ENCODE measurements at regions not wholly inside any gene's neighbourhood (a gene's known extent, or its start where the extent isn't known, plus 50 kb on each side); places are given as distances from the start of the nearest gene placed in this dataset.
A peak's percentile ranks its signal among the peaks of the same experiment; 100 is the strongest.

GRCh38 chr10:62616885-62617590, 187.5 kb upstream of the ADO start:
- intact Hi-C loops (cut with DNase I; ENCODE audit: low total_unique reads) = no loop called here
- H3K4me3 ChIP-seq = no peak overlapping the region
- no peaks in the 10 kb centered on the region for H3K27me3 ChIP-seq
- DNase-seq = no peak
- no peak for ATAC-seq
- in situ Hi-C loops (cut with MboI; ENCODE audit: low sequenced_read_pairs in 4 of 4) = loop anchor here in 2 of 4 donors (10.0 to 25.0 kb wide), 3 partner anchors 208 to 470 kb away; no protein-coding TSS in a partner anchor
- H3K27ac ChIP-seq = no peak overlapping the region
- H3K9me3 ChIP-seq = no peaks in the 10 kb centered on the region
- TF ChIP-seq POLR2A (IDR thresholded peaks at IDR 0.05) = no peak
- TF ChIP-seq, protein P1, sequence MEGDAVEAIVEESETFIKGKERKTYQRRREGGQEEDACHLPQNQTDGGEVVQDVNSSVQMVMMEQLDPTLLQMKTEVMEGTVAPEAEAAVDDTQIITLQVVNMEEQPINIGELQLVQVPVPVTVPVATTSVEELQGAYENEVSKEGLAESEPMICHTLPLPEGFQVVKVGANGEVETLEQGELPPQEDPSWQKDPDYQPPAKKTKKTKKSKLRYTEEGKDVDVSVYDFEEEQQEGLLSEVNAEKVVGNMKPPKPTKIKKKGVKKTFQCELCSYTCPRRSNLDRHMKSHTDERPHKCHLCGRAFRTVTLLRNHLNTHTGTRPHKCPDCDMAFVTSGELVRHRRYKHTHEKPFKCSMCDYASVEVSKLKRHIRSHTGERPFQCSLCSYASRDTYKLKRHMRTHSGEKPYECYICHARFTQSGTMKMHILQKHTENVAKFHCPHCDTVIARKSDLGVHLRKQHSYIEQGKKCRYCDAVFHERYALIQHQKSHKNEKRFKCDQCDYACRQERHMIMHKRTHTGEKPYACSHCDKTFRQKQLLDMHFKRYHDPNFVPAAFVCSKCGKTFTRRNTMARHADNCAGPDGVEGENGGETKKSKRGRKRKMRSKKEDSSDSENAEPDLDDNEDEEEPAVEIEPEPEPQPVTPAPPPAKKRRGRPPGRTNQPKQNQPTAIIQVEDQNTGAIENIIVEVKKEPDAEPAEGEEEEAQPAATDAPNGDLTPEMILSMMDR (IDR thresholded peaks at IDR 0.05 in 4 of 5, conservative IDR thresholded peaks at IDR 0.05 in 1 of 5) = no peak
- no peaks in the 10 kb centered on the region for H3K36me3 ChIP-seq
- H3K4me1 ChIP-seq = no peaks in the 10 kb centered on the region

DNA sequence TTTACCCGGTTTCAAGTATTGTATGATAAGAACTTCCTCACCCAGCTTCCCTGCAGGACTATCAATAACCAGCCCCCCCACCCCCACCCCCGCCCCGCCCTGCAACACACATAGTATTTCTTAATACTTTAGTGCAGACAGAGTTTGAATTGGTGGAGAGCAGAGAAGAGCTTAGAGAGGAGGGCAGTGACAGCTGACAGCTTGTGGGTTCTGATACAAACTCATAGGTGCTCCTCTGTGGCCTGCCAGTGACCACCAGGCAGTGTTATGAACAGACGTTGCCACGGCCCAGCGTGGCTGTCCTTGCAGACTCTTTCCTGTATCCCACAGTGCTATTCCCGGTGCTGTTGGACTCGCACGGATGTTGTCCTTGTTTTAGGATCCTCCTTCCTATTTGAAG, 186.9 kb upstream of the ADO start:
- in situ Hi-C loops (cut with MboI; ENCODE audit: low sequenced_read_pairs in 4 of 4) = loop anchor here in 2 of 4 donors (10.0 to 25.0 kb wide), 3 partner anchors 207 to 470 kb away; no protein-coding TSS in a partner anchor
- TF ChIP-seq POLR2A (IDR thresholded peaks at IDR 0.05) = no peak
- TF ChIP-seq, protein P1 (IDR thresholded peaks at IDR 0.05 in 4 of 5, conservative IDR thresholded peaks at IDR 0.05 in 1 of 5) = no peak
- Histone ChIP-seq H3K36me3 (no peaks in the 10 kb centered on the region), H3K27me3 (no peaks in the 10 kb centered on the region), H3K9me3 (no peaks in the 10 kb centered on the region), H3K27ac (no peak overlapping the region), H3K4me1 (no peaks in the 10 kb centered on the region), H3K4me3 (no peak overlapping the region)
- intact Hi-C loops (cut with DNase I; ENCODE audit: low total_unique reads) = no loop called here
- DNase-seq (no peak), ATAC-seq (no peak)

GRCh38 chr10:62618054-62618453, 186.5 kb upstream of the ADO start:
- no peak for ATAC-seq

DNA sequence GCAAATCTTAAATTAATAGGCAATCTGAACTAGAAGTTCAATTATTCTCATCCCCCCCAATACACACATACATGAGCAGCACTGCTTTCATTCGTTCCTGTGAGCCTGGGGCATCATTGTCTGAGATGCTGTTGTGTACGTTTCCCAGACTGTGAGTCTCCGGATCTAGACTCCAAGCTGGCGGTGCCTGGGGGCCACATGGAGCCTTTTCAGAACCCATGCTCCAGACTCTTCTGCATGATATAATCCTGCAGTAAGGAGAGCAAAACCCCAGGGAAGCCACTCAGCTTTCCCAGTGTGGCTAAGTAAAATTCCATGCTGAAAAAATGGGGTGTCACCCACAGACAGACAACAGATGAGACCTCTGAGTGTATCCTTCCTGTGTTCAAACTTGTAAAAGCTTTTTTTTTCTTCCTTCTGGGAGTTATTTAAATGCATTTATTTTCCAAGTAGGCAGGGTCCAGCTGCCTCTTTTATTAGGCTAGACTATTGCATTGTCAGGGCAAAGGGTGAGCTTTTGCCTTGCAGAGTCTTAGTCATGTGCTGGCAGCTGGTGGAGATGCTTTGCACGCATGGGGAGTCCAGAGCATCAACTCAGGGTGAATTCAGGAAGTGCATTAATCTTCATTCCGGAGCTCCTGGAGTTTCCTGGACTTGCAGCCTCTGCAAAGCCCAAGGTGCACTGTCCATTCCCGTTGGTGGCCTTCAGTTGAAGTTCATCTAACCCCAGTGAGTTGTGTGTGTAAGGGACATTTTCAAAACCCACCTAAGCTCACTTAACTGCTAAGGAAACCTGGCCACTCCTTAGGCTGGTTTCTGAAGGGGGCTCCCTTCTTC, 185.7 kb upstream of the ADO start:
- peak in 1 of 2 donors; percentile 27 for DNase-seq
- ATAC-seq = no peak
- H3K4me3 ChIP-seq = no peak overlapping the region
- no peaks in the 10 kb centered on the region for H3K27me3 ChIP-seq
- in situ Hi-C loops (cut with MboI; ENCODE audit: low sequenced_read_pairs in 4 of 4) (loop anchor here in 2 of 4 donors (10.0 to 25.0 kb wide), 3 partner anchors 206 to 469 kb away; no protein-coding TSS in a partner anchor), intact Hi-C loops (cut with DNase I; ENCODE audit: low total_unique reads) (no loop called here)
- H3K27ac ChIP-seq = no peak overlapping the region
- no peaks in the 10 kb centered on the region for H3K9me3 ChIP-seq
- H3K36me3 ChIP-seq = no peaks in the 10 kb centered on the region
- no peaks in the 10 kb centered on the region for H3K4me1 ChIP-seq
- TF ChIP-seq, protein P1 (IDR thresholded peaks at IDR 0.05 in 4 of 5, conservative IDR thresholded peaks at IDR 0.05 in 1 of 5) = no peak
- TF ChIP-seq POLR2A (IDR thresholded peaks at IDR 0.05) = no peak

More at GRCh38 chr10:62618054-62618453, 186.5 kb upstream of the ADO start:
- DNase-seq = no peak
- H3K36me3 ChIP-seq = no peaks in the 10 kb centered on the region
- no peaks in the 10 kb centered on the region for H3K9me3 ChIP-seq
- in situ Hi-C loops (cut with MboI; ENCODE audit: low sequenced_read_pairs in 4 of 4) = loop anchor here in 2 of 4 donors (10.0 to 25.0 kb wide), 3 partner anchors 207 to 469 kb away; no protein-coding TSS in a partner anchor
- no peaks in the 10 kb centered on the region for H3K27me3 ChIP-seq
- no peak overlapping the region for H3K27ac ChIP-seq
- TF ChIP-seq, protein P1 (IDR thresholded peaks at IDR 0.05 in 4 of 5, conservative IDR thresholded peaks at IDR 0.05 in 1 of 5) = no peak
- no peak for TF ChIP-seq POLR2A (IDR thresholded peaks at IDR 0.05)
- no peak overlapping the region for H3K4me3 ChIP-seq
- intact Hi-C loops (cut with DNase I; ENCODE audit: low total_unique reads) = no loop called here
- no peaks in the 10 kb centered on the region for H3K4me1 ChIP-seq

All from gastrocnemius medialis (tissue), 4 donors.